DND-41 (cell line): ENCODE measurements at regions not wholly inside any gene's neighbourhood (a gene's known extent, or its start where the extent isn't known, plus 50 kb on each side); places are given as distances from the start of the nearest gene placed in this dataset.

Experiments
- CTCF ChIP-seq: IDR thresholded peaks from 2 replicates; pipeline ENCODE4 v1.5.1; 2012; ENCODE audit warnings: borderline replicate concordance, low read length, moderate library complexity, mild to moderate bottlenecking; ENCODE audit not compliant: poor library complexity, severe bottlenecking; ENCODE audit errors: extremely low read depth
- EZH2 ChIP-seq: IDR thresholded peaks from 3 replicates; pipeline ENCODE4 v1.6.1; 2012; ENCODE audit warnings: borderline replicate concordance, low read depth, mild to moderate bottlenecking, moderate library complexity, low read length, inconsistent platforms; ENCODE audit not compliant: severe bottlenecking

GRCh38 chr18:45243340-45244110 is 371.8 kb upstream of the SLC14A2 start:
- TF ChIP-seq CTCF (no peak), EZH2 (no peak)
